ENCODE measurements at regions not wholly inside any gene's neighbourhood (a gene's known extent, or its start where the extent isn't known, plus 50 kb on each side); places are given as distances from the start of the nearest gene placed in this dataset.

DNA sequence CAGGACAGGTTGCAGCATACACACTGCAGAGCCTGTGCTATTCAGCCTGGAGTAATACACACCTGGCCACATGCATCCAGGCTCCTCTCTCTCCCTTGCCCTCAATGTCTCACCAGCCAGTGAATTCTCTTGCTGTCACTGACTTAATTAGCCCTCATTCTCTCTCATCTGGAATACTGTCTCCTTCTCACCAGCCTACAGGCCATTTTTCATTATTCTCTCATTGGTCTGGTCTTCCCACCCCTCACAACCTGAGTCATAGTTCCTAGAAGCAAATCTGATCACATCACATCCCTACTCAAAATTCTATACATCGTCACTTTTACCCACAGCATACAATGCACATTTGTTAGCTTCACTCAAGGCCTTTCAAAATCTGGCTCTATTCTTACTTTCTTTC, 333.1 kb downstream of the PIK3C3 start:
- 75% methylated on average over 1 of the region's 1 CpG for WGBS (ENCODE audit: insufficient coverage)
- Histone ChIP-seq H3K27ac (ENCODE audit: low read length) (no peak overlapping the region), H3K36me3 (ENCODE audit: control insufficient read depth, insufficient read depth, low read length) (no peaks in the 10 kb centered on the region), H3K4me1 (ENCODE audit: control insufficient read depth, insufficient read depth, low read length) (no peaks in the 10 kb centered on the region), H3K9me3 (replicated peaks; ENCODE audit: control insufficient read depth, low read depth, low read length) (no peaks in the 10 kb centered on the region), H3K27me3 (ENCODE audit: control insufficient read depth, insufficient read depth, low read length) (no peaks in the 10 kb centered on the region), H3K4me3 (ENCODE audit: low read length) (no peak overlapping the region)
- DNase-seq = no peak

- H3K27ac ChIP-seq (ENCODE audit: low read length) = no peak overlapping the region
- no peaks in the 10 kb centered on the region for H3K4me1 ChIP-seq (ENCODE audit: control insufficient read depth, insufficient read depth, low read length)
- WGBS (ENCODE audit: insufficient coverage) = 83% methylated on average over 2 of the region's 4 CpGs
Measured at GRCh38 chr18:42289526-42289925, 334.5 kb downstream of the PIK3C3 start.

GRCh38 chr18:42290318-42291307, 335.6 kb downstream of the PIK3C3 start:
- Histone ChIP-seq H3K27ac (ENCODE audit: low read length) (no peak overlapping the region), H3K4me1 (ENCODE audit: control insufficient read depth, insufficient read depth, low read length) (no peaks in the 10 kb centered on the region), H3K27me3 (ENCODE audit: control insufficient read depth, insufficient read depth, low read length) (no peaks in the 10 kb centered on the region), H3K36me3 (ENCODE audit: control insufficient read depth, insufficient read depth, low read length) (no peaks in the 10 kb centered on the region), H3K9me3 (replicated peaks; ENCODE audit: control insufficient read depth, low read depth, low read length) (no peaks in the 10 kb centered on the region), H3K4me3 (ENCODE audit: low read length) (no peak overlapping the region)
- DNase-seq = no peak
- WGBS (ENCODE audit: insufficient coverage) = no CpG with 5 or more reads among the region's 7 CpGs

More at GRCh38 chr18:42289526-42289925, 334.5 kb downstream of the PIK3C3 start:
- no peak overlapping the region for H3K4me3 ChIP-seq (ENCODE audit: low read length)
- no peaks in the 10 kb centered on the region for H3K36me3 ChIP-seq (ENCODE audit: control insufficient read depth, insufficient read depth, low read length)
- H3K9me3 ChIP-seq (replicated peaks; ENCODE audit: control insufficient read depth, low read depth, low read length) = no peaks in the 10 kb centered on the region
- no peak for DNase-seq
- no peaks in the 10 kb centered on the region for H3K27me3 ChIP-seq (ENCODE audit: control insufficient read depth, insufficient read depth, low read length)

GRCh38 chr18:42292654-42293053, 337.6 kb downstream of the PIK3C3 start:
- no peaks in the 10 kb centered on the region for H3K9me3 ChIP-seq (replicated peaks; ENCODE audit: control insufficient read depth, low read depth, low read length)
- no peak for DNase-seq
- H3K27ac ChIP-seq (ENCODE audit: low read length) = no peak overlapping the region
- H3K4me1 ChIP-seq (ENCODE audit: control insufficient read depth, insufficient read depth, low read length) = no peaks in the 10 kb centered on the region
- no CpG with 5 or more reads among the region's 2 CpGs for WGBS (ENCODE audit: insufficient coverage)
- H3K36me3 ChIP-seq (ENCODE audit: control insufficient read depth, insufficient read depth, low read length) = no peaks in the 10 kb centered on the region
- H3K27me3 ChIP-seq (ENCODE audit: control insufficient read depth, insufficient read depth, low read length) = no peaks in the 10 kb centered on the region
- no peak overlapping the region for H3K4me3 ChIP-seq (ENCODE audit: low read length)

GRCh38 chr18:42296192-42296591, 341.2 kb downstream of the PIK3C3 start:
- no peak overlapping the region for H3K27ac ChIP-seq (ENCODE audit: low read length)
- H3K27me3 ChIP-seq (ENCODE audit: control insufficient read depth, insufficient read depth, low read length) = no peaks in the 10 kb centered on the region
- H3K36me3 ChIP-seq (ENCODE audit: control insufficient read depth, insufficient read depth, low read length) = no peaks in the 10 kb centered on the region
- H3K4me1 ChIP-seq (ENCODE audit: control insufficient read depth, insufficient read depth, low read length) = peaks cover 4% of the 10 kb centered on the region
- no peaks in the 10 kb centered on the region for H3K9me3 ChIP-seq (replicated peaks; ENCODE audit: control insufficient read depth, low read depth, low read length)
- DNase-seq = no peak
- WGBS (ENCODE audit: insufficient coverage) = no CpG with 5 or more reads among the region's 1 CpG
- no peak overlapping the region for H3K4me3 ChIP-seq (ENCODE audit: low read length)

DNA sequence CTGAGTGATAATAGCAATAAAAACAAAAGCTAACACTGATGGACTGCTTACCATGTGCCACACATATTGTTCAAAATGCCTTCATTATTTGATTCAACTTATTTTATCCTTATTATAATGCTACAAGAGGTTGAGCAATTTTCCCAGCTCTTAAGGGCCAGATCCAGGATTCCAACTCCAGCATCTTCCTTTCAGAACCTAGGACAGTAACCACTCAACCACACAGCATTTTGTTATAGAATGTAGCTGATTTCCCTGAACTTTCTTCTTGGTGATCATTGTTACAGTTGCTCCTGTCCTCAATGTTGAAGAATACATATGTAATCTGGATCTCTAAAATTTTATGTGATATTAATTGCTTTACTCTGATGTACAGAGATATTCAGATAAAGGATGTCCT, 341.7 kb downstream of the PIK3C3 start:
- peak; percentile 6 for DNase-seq
- Histone ChIP-seq H3K36me3 (ENCODE audit: control insufficient read depth, insufficient read depth, low read length) (no peaks in the 10 kb centered on the region), H3K9me3 (replicated peaks; ENCODE audit: control insufficient read depth, low read depth, low read length) (no peaks in the 10 kb centered on the region), H3K4me1 (ENCODE audit: control insufficient read depth, insufficient read depth, low read length) (peaks cover 4% of the 10 kb centered on the region), H3K4me3 (ENCODE audit: low read length) (no peak overlapping the region), H3K27ac (ENCODE audit: low read length) (no peak overlapping the region), H3K27me3 (ENCODE audit: control insufficient read depth, insufficient read depth, low read length) (no peaks in the 10 kb centered on the region)

- H3K27me3 ChIP-seq (ENCODE audit: control insufficient read depth, insufficient read depth, low read length) = no peaks in the 10 kb centered on the region
- no peaks in the 10 kb centered on the region for H3K9me3 ChIP-seq (replicated peaks; ENCODE audit: control insufficient read depth, low read depth, low read length)
- WGBS (ENCODE audit: insufficient coverage) = 51% methylated on average over 8 of the region's 15 CpGs
- no peak overlapping the region for H3K27ac ChIP-seq (ENCODE audit: low read length)
- no peaks in the 10 kb centered on the region for H3K36me3 ChIP-seq (ENCODE audit: control insufficient read depth, insufficient read depth, low read length)
- peak; percentile 84 for DNase-seq
- H3K4me3 ChIP-seq (ENCODE audit: low read length) = no peak overlapping the region
- H3K4me1 ChIP-seq (ENCODE audit: control insufficient read depth, insufficient read depth, low read length) = peaks cover 4% of the 10 kb centered on the region
Measured at GRCh38 chr18:42298759-42299675, 344.0 kb downstream of the PIK3C3 start.

DNA sequence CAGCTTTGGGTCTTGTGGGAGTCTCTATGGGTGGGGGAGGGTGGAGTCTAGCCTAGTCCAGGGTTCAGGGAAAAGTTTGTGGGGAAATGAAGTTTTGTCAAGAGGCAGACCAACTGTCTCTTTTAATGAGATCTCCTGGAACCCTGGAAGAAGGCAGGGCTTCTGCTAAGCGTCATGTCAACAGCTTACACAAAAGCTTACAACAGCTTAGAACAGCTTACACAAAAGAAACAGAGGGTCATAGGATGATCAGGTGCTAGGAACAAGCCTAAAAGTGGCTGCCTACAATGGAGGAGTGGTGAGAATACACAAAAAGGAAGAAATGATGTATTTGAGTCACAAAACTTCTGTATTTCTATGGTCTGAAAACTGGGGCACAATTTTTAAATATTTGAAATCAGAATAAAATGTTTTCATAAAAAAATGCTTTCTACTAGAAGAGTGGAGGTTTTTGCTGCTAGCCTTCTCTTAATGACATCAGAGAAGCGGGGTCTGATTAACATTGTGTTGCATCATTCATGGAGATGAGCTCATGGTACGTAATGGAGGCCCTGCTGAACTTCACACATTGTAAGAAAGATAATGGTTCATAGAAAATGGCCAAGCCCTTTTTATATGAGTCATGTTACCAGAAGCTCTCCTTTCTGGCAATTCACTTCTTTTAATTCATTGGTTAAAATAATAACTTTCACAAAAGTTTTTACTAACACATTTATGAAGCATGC, 351.0 kb downstream of the PIK3C3 start:
- Histone ChIP-seq H3K4me1 (ENCODE audit: control insufficient read depth, insufficient read depth, low read length) (no peaks in the 10 kb centered on the region), H3K27ac (ENCODE audit: low read length) (no peak overlapping the region), H3K27me3 (ENCODE audit: control insufficient read depth, insufficient read depth, low read length) (no peaks in the 10 kb centered on the region), H3K9me3 (replicated peaks; ENCODE audit: control insufficient read depth, low read depth, low read length) (no peaks in the 10 kb centered on the region), H3K36me3 (ENCODE audit: control insufficient read depth, insufficient read depth, low read length) (no peaks in the 10 kb centered on the region), H3K4me3 (ENCODE audit: low read length) (no peak overlapping the region)
- no peak for DNase-seq
- no CpG with 5 or more reads among the region's 3 CpGs for WGBS (ENCODE audit: insufficient coverage)

GRCh38 chr18:42306594-42306980, 351.6 kb downstream of the PIK3C3 start:
- Histone ChIP-seq H3K9me3 (replicated peaks; ENCODE audit: control insufficient read depth, low read depth, low read length) (no peaks in the 10 kb centered on the region), H3K4me3 (ENCODE audit: low read length) (no peak overlapping the region), H3K36me3 (ENCODE audit: control insufficient read depth, insufficient read depth, low read length) (no peaks in the 10 kb centered on the region), H3K27me3 (ENCODE audit: control insufficient read depth, insufficient read depth, low read length) (no peaks in the 10 kb centered on the region), H3K4me1 (ENCODE audit: control insufficient read depth, insufficient read depth, low read length) (no peaks in the 10 kb centered on the region), H3K27ac (ENCODE audit: low read length) (no peak overlapping the region)
- DNase-seq = no peak

GRCh38 chr18:42310956-42311355, 355.9 kb downstream of the PIK3C3 start:
- no peak overlapping the region for H3K4me3 ChIP-seq (ENCODE audit: low read length)
- H3K27ac ChIP-seq (ENCODE audit: low read length) = no peak overlapping the region
- no peaks in the 10 kb centered on the region for H3K9me3 ChIP-seq (replicated peaks; ENCODE audit: control insufficient read depth, low read depth, low read length)
- no peaks in the 10 kb centered on the region for H3K36me3 ChIP-seq (ENCODE audit: control insufficient read depth, insufficient read depth, low read length)
- peak; percentile 26 for DNase-seq
- H3K27me3 ChIP-seq (ENCODE audit: control insufficient read depth, insufficient read depth, low read length) = no peaks in the 10 kb centered on the region
- no peaks in the 10 kb centered on the region for H3K4me1 ChIP-seq (ENCODE audit: control insufficient read depth, insufficient read depth, low read length)
- WGBS (ENCODE audit: insufficient coverage) = no CpG with 5 or more reads among the region's 3 CpGs

All from muscle of leg (tissue), 3 donors.